ENCODE measurements at regions not wholly inside any gene's neighbourhood (a gene's known extent, or its start where the extent isn't known, plus 50 kb on each side); places are given as distances from the start of the nearest gene placed in this dataset.

DNA sequence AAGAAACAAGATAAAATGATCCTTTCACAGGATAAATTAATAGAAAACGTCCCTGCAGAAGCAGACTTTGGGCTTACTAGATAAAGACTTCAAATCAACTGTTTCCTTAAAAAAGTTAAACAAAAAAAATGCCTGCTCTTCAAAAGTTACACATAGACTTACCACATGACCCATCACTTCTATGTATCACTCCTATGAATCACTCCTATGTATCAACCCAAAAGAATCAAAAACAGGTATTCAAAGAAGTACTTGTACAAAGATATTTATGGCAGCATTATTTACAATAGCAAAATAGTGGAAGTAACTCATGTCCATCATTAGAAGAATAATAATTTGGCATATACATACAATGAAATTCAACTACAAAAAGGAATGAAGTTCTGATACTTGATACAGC lies 56.3 kb upstream of the PRDM9 start:
- TF ChIP-seq, protein P1, sequence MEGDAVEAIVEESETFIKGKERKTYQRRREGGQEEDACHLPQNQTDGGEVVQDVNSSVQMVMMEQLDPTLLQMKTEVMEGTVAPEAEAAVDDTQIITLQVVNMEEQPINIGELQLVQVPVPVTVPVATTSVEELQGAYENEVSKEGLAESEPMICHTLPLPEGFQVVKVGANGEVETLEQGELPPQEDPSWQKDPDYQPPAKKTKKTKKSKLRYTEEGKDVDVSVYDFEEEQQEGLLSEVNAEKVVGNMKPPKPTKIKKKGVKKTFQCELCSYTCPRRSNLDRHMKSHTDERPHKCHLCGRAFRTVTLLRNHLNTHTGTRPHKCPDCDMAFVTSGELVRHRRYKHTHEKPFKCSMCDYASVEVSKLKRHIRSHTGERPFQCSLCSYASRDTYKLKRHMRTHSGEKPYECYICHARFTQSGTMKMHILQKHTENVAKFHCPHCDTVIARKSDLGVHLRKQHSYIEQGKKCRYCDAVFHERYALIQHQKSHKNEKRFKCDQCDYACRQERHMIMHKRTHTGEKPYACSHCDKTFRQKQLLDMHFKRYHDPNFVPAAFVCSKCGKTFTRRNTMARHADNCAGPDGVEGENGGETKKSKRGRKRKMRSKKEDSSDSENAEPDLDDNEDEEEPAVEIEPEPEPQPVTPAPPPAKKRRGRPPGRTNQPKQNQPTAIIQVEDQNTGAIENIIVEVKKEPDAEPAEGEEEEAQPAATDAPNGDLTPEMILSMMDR (IDR thresholded peaks at IDR 0.05) = no peak
- no peak for TF ChIP-seq POLR2A (IDR thresholded peaks at IDR 0.05)
